ENCODE measurements at regions not wholly inside any gene's neighbourhood (a gene's known extent, or its start where the extent isn't known, plus 50 kb on each side); places are given as distances from the start of the nearest gene placed in this dataset.

- TF ChIP-seq CTCF (conservative IDR thresholded peaks at IDR 0.05) (no peak), ZFX (IDR thresholded peaks at IDR 0.05) (no peak)
These were observed 814.8 kb downstream of the KCNJ3 start for GRCh38 chr2:155513248-155513647.

Measured in C4-2B (cell line).